ENCODE measurements at regions not wholly inside any gene's neighbourhood (a gene's known extent, or its start where the extent isn't known, plus 50 kb on each side); places are given as distances from the start of the nearest gene placed in this dataset.

- TF ChIP-seq PRDM15 (CRISPR knock-in tag; IDR thresholded peaks at IDR 0.05) (no peak), ATF3 (IDR thresholded peaks at IDR 0.05; ENCODE audit: borderline replicate concordance, extremely low read depth, low read depth, low read length) (no peak), LARP7 (IDR thresholded peaks at IDR 0.05) (no peak), NFIC (IDR thresholded peaks at IDR 0.05; ENCODE audit: low read depth, low read length) (no peak), ZNF217 (IDR thresholded peaks at IDR 0.05) (no peak), SPI1 (IDR thresholded peaks at IDR 0.05; ENCODE audit: borderline replicate concordance, insufficient read depth, low read depth, low read length) (no peak), MLLT1 (IDR thresholded peaks at IDR 0.05) (no peak), REST (IDR thresholded peaks at IDR 0.05; ENCODE audit: low read depth, low read length) (no peak), IKZF2 (IDR thresholded peaks at IDR 0.05) (0 out of 4 replicates have a peak, but pooled peaks of 1 of the 2 experiments have one; percentile 11), ATF7 (IDR thresholded peaks at IDR 0.05; ENCODE audit: low read depth) (no peak), CBFB (IDR thresholded peaks at IDR 0.05; ENCODE audit: low read depth) (no peak), ZBTB4 (CRISPR knock-in tag; IDR thresholded peaks at IDR 0.05) (no peak), SMARCA5 (IDR thresholded peaks at IDR 0.05) (no peak), ZBTB33 (IDR thresholded peaks at IDR 0.05) (no peak), FOXM1 (IDR thresholded peaks at IDR 0.05; ENCODE audit: low read depth, low read length) (0 out of 2 replicates have a peak, but pooled peaks have one; percentile 25), NR2F1 (conservative IDR thresholded peaks at IDR 0.05) (no peak), CHD4 (IDR thresholded peaks at IDR 0.05) (no peak)
Observed at GRCh38 chr6:91442342-91442741, 855.5 kb upstream of the MAP3K7 start (continued).

Data from GM12878 (cell line).